ENCODE measurements at regions not wholly inside any gene's neighbourhood (a gene's known extent, or its start where the extent isn't known, plus 50 kb on each side); places are given as distances from the start of the nearest gene placed in this dataset.

GRCh38 chr11:69415411-69416142 lies 65.9 kb upstream of the LINC01488 start:
- no peak for DNase-seq

GRCh38 chr11:69416143-69416515 lies 65.3 kb upstream of the LINC01488 start:
- no peak for DNase-seq

GRCh38 chr11:69416762-69417698 lies 64.4 kb upstream of the LINC01488 start:
- DNase-seq: no peak

- DNase-seq: no peak
These were observed 63.8 kb upstream of the LINC01488 start for GRCh38 chr11:69417699-69418085.

GRCh38 chr11:69418576-69419296 lies 62.7 kb upstream of the LINC01488 start:
- DNase-seq: no peak

- no peak for DNase-seq
These were observed 61.6 kb upstream of the LINC01488 start for GRCh38 chr11:69419662-69420395.

- no peak for DNase-seq
These were observed 58.8 kb upstream of the LINC01488 start for GRCh38 chr11:69422645-69423044.

- no peak for DNase-seq
These were observed 58.3 kb upstream of the LINC01488 start for GRCh38 chr11:69423181-69423580.

GRCh38 chr11:69423611-69424385 lies 57.7 kb upstream of the LINC01488 start:
- no peak for DNase-seq

GRCh38 chr11:69424748-69425147 lies 56.7 kb upstream of the LINC01488 start:
- no peak for DNase-seq

GRCh38 chr11:69425444-69425843 lies 56.0 kb upstream of the LINC01488 start:
- no peak for DNase-seq

- no peak for DNase-seq
These were observed 55.4 kb upstream of the LINC01488 start for GRCh38 chr11:69425895-69426544.

GRCh38 chr11:69427337-69427736 lies 54.1 kb upstream of the LINC01488 start:
- DNase-seq: no peak

GRCh38 chr11:69427906-69428880 lies 53.3 kb upstream of the LINC01488 start:
- DNase-seq: no peak

GRCh38 chr11:69429716-69430491 lies 51.6 kb upstream of the LINC01488 start:
- no peak for DNase-seq

- no peak for DNase-seq
These were observed 50.9 kb upstream of the LINC01488 start for GRCh38 chr11:69430566-69430965.

GRCh38 chr11:69431136-69431535 lies 50.3 kb upstream of the LINC01488 start:
- DNase-seq: no peak

All from stimulated activated CD4-positive, alpha-beta T cell treated with anti-CD3 and anti-CD28 coated beads, Interleukin-2, amount 100 ng/mL, for 48 hours (primary cell).